NT2/D1 (cell line): ENCODE measurements at regions not wholly inside any gene's neighbourhood (a gene's known extent, or its start where the extent isn't known, plus 50 kb on each side); places are given as distances from the start of the nearest gene placed in this dataset.

ENCODE experiments used
- DNase-seq: peaks from one replicate; pipeline ENCODE4 v3.0.0-alpha.2; 2011; ENCODE audit warnings: low read depth, low spot score
- H3K27me3 ChIP-seq: 2 replicates; pipeline ENCODE4 v1.6.0; 2011; ENCODE audit warnings: mild to moderate bottlenecking; ENCODE audit not compliant: insufficient read length, insufficient read depth
- H3K36me3 ChIP-seq: 2 replicates; pipeline ENCODE4 v1.6.1; 2011; ENCODE audit warnings: mild to moderate bottlenecking, low read length, mixed read lengths; ENCODE audit not compliant: insufficient read depth, insufficient read length
- H3K4me1 ChIP-seq: 2 replicates; pipeline ENCODE4 v1.5.1; 2011; ENCODE audit not compliant: insufficient read depth, insufficient read length
- H3K4me3 ChIP-seq: 2 replicates; pipeline ENCODE4 v1.5.1; 2011; ENCODE audit warnings: low read depth; ENCODE audit not compliant: insufficient read length
- H3K9ac ChIP-seq: 2 replicates; pipeline ENCODE4 v1.6.0; 2011; ENCODE audit warnings: low read depth; ENCODE audit not compliant: insufficient read length
- H3K9me3 ChIP-seq: 2 replicates; pipeline ENCODE4 v1.5.1; 2011; ENCODE audit warnings: mild to moderate bottlenecking, low read length; ENCODE audit not compliant: insufficient read depth
- SUZ12 ChIP-seq: IDR thresholded peaks from 2 replicates; pipeline ENCODE4 v1.6.1; 2011; ENCODE audit not compliant: insufficient read length, insufficient read depth; ENCODE audit errors: extremely low read depth
- YY1 ChIP-seq: IDR thresholded peaks from 2 replicates; pipeline ENCODE4 v1.6.1; 2011; ENCODE audit not compliant: insufficient read length, insufficient read depth
- ZNF274 ChIP-seq: IDR thresholded peaks from 2 replicates; pipeline ENCODE4 v1.6.1; 2011; ENCODE audit warnings: mild to moderate bottlenecking, low read depth, low read length

- Histone ChIP-seq H3K4me1 (no peaks in the 10 kb centered on the region), H3K27me3 (no peaks in the 10 kb centered on the region), H3K4me3 (no peak overlapping the region), H3K9me3 (no peaks in the 10 kb centered on the region), H3K9ac (no peak overlapping the region), H3K36me3 (no peaks in the 10 kb centered on the region)
- DNase-seq = no peak
- TF ChIP-seq SUZ12 (no peak), ZNF274 (no peak), YY1 (no peak)
Measured at GRCh38 chr14:53538316-53538881, 385.3 kb upstream of the DDHD1 start.

GRCh38 chr14:53537422-53538315, 384.5 kb upstream of the DDHD1 start:
- Histone ChIP-seq H3K4me1 (no peaks in the 10 kb centered on the region), H3K9me3 (no peaks in the 10 kb centered on the region), H3K36me3 (no peaks in the 10 kb centered on the region), H3K27me3 (no peaks in the 10 kb centered on the region), H3K4me3 (no peak overlapping the region), H3K9ac (no peak overlapping the region)
- TF ChIP-seq SUZ12 = no peak
- no peak for TF ChIP-seq YY1
- no peak for TF ChIP-seq ZNF274
- DNase-seq = no peak

GRCh38 chr14:53536446-53536845, 383.3 kb upstream of the DDHD1 start:
- no peaks in the 10 kb centered on the region for H3K9me3 ChIP-seq
- H3K4me3 ChIP-seq = no peak overlapping the region
- no peak for DNase-seq
- TF ChIP-seq YY1 = no peak
- TF ChIP-seq ZNF274 = no peak
- no peak for TF ChIP-seq SUZ12
- H3K9ac ChIP-seq = no peak overlapping the region
- no peaks in the 10 kb centered on the region for H3K4me1 ChIP-seq
- H3K27me3 ChIP-seq = no peaks in the 10 kb centered on the region
- no peaks in the 10 kb centered on the region for H3K36me3 ChIP-seq

- no peaks in the 10 kb centered on the region for H3K4me1 ChIP-seq
- no peak overlapping the region for H3K9ac ChIP-seq
- H3K9me3 ChIP-seq = no peaks in the 10 kb centered on the region
- H3K27me3 ChIP-seq = no peaks in the 10 kb centered on the region
- H3K36me3 ChIP-seq = no peaks in the 10 kb centered on the region
- no peak for DNase-seq
- H3K4me3 ChIP-seq = no peak overlapping the region
- TF ChIP-seq ZNF274 (no peak), SUZ12 (no peak), YY1 (no peak)
Measured at GRCh38 chr14:53534841-53535240, 381.7 kb upstream of the DDHD1 start.

- Histone ChIP-seq H3K4me1 (no peaks in the 10 kb centered on the region), H3K4me3 (no peak overlapping the region), H3K9me3 (no peaks in the 10 kb centered on the region), H3K36me3 (no peaks in the 10 kb centered on the region), H3K9ac (no peak overlapping the region), H3K27me3 (no peaks in the 10 kb centered on the region)
- no peak for TF ChIP-seq SUZ12
- no peak for DNase-seq
Measured at GRCh38 chr14:53533384-53533970, 380.4 kb upstream of the DDHD1 start.

- Histone ChIP-seq H3K27me3 (no peaks in the 10 kb centered on the region), H3K4me3 (no peak overlapping the region), H3K4me1 (no peaks in the 10 kb centered on the region), H3K9ac (no peak overlapping the region), H3K36me3 (no peaks in the 10 kb centered on the region), H3K9me3 (no peaks in the 10 kb centered on the region)
- TF ChIP-seq YY1 (no peak), SUZ12 (no peak), ZNF274 (no peak)
- DNase-seq = no peak
Measured at GRCh38 chr14:53532853-53533252, 379.7 kb upstream of the DDHD1 start.

GRCh38 chr14:53531730-53532129, 378.6 kb upstream of the DDHD1 start:
- TF ChIP-seq ZNF274 (no peak), SUZ12 (no peak), YY1 (no peak)
- no peaks in the 10 kb centered on the region for H3K4me1 ChIP-seq
- H3K9me3 ChIP-seq = no peaks in the 10 kb centered on the region
- no peak for DNase-seq
- H3K36me3 ChIP-seq = no peaks in the 10 kb centered on the region
- no peak overlapping the region for H3K4me3 ChIP-seq
- H3K9ac ChIP-seq = no peak overlapping the region
- H3K27me3 ChIP-seq = no peaks in the 10 kb centered on the region
